CD14-positive monocyte (primary cell): ENCODE measurements at regions not wholly inside any gene's neighbourhood (a gene's known extent, or its start where the extent isn't known, plus 50 kb on each side); places are given as distances from the start of the nearest gene placed in this dataset.

Experiments
- DNase-seq, 3 donors: peaks; one replicate each; pipeline ENCODE4 v3.0.0-alpha.2; 2011 to 2022
- H2AFZ ChIP-seq: 2 replicates; pipeline ENCODE4 v1.6.0; 2012; ENCODE audit warnings: mild to moderate bottlenecking, low read depth, low read length, inconsistent platforms; ENCODE audit not compliant: insufficient read depth, poor library complexity, severe bottlenecking
- H3K27ac ChIP-seq, 2 donors: 1 replicate in 1 of 2; 2 replicates in 1 of 2; pipeline ENCODE4 v1.5.1; 2012 to 2013; ENCODE audit warnings: low read length in 2 of 2, control low read depth in 1 of 2, inconsistent platforms in 1 of 2, low read depth in 1 of 2, mild to moderate bottlenecking in 1 of 2
- H3K27me3 ChIP-seq, 2 donors: one replicate each; pipeline versions ENCODE4 v1.6.0 to v1.6.1; 2011 to 2013; ENCODE audit warnings: low read length in 2 of 2; ENCODE audit not compliant: control insufficient read depth in 2 of 2, insufficient read depth in 2 of 2
- H3K36me3 ChIP-seq, 2 donors: replicated peaks in 1 of 2; 1 replicate in 1 of 2; 2 replicates in 1 of 2; pipeline versions ENCODE4 v1.5.1 to v1.6.1; 2012 to 2013; ENCODE audit warnings: low read length in 2 of 2, control low read depth in 1 of 2, inconsistent platforms in 1 of 2, mild to moderate bottlenecking in 1 of 2; ENCODE audit not compliant: insufficient read depth in 2 of 2, control insufficient read depth in 1 of 2
- H3K4me1 ChIP-seq, 2 donors: 1 replicate in 1 of 2; 2 replicates in 1 of 2; pipeline versions ENCODE4 v1.5.1 to v1.6.1; 2012 to 2013; ENCODE audit warnings: low read length in 2 of 2, control low read depth in 1 of 2, inconsistent platforms in 1 of 2, mild to moderate bottlenecking in 1 of 2, moderate library complexity in 1 of 2; ENCODE audit not compliant: insufficient read depth in 2 of 2, control insufficient read depth in 1 of 2
- H3K4me2 ChIP-seq: replicated peaks from 2 replicates; pipeline ENCODE3; 2012; ENCODE audit warnings: low read length, moderate library complexity, mild to moderate bottlenecking; ENCODE audit not compliant: poor library complexity, severe bottlenecking; ENCODE audit errors: extremely low read depth
- H3K4me3 ChIP-seq, 3 experiments: fragments of 200-600 bp in 1 of 3; sonication (generic) in 1 of 3; replicated peaks in 1 of 3; 1 replicate in 2 of 3; 2 replicates in 1 of 3; pipeline ENCODE4 v1.5.1; 2011 to 2013; ENCODE audit warnings: low read length in 3 of 3, mild to moderate bottlenecking in 3 of 3, control low read depth in 2 of 3, low read depth in 2 of 3, inconsistent platforms in 1 of 3, moderate library complexity in 1 of 3
- H3K79me2 ChIP-seq: 2 replicates; pipeline ENCODE4 v1.6.0; 2012; ENCODE audit warnings: mild to moderate bottlenecking, control low read depth, inconsistent platforms, low read length, moderate library complexity; ENCODE audit not compliant: insufficient read depth
- H3K9ac ChIP-seq: 2 replicates; pipeline ENCODE4 v1.6.0; 2017; ENCODE audit warnings: low read length, mild to moderate bottlenecking; ENCODE audit not compliant: insufficient read depth, poor library complexity, severe bottlenecking
- H3K9me3 ChIP-seq, 2 donors: replicated peaks in 1 of 2; 1 replicate in 1 of 2; 2 replicates in 1 of 2; pipeline versions ENCODE4 v1.5.1 to v1.6.1; 2012 to 2013; ENCODE audit warnings: low read length in 2 of 2, control low read depth in 1 of 2; ENCODE audit not compliant: control insufficient read depth in 1 of 2, insufficient read depth in 1 of 2
- H4K20me1 ChIP-seq: 2 replicates; pipeline ENCODE4 v1.6.0; 2012; ENCODE audit warnings: mild to moderate bottlenecking, low read length, control low read depth, moderate library complexity; ENCODE audit not compliant: insufficient read depth
- H3K27ac Mint-ChIP-seq, 7 donors: one replicate each; pipeline ENCODE4 v1.8.0; 2020; ENCODE audit warnings: mild to moderate bottlenecking in 7 of 7, mixed read lengths in 7 of 7, moderate library complexity in 6 of 7, inconsistent platforms in 2 of 7
- H3K27me3 Mint-ChIP-seq, 3 donors: one replicate each; pipeline ENCODE4 v1.8.0; 2021 to 2022; ENCODE audit warnings: low read depth in 3 of 3, mild to moderate bottlenecking in 3 of 3, mixed read lengths in 3 of 3, moderate library complexity in 3 of 3, inconsistent platforms in 1 of 3
- H3K36me3 Mint-ChIP-seq, 2 donors: one replicate each; pipeline ENCODE4 v1.8.0; 2020; ENCODE audit warnings: mixed read lengths in 2 of 2, inconsistent platforms in 1 of 2, mild to moderate bottlenecking in 1 of 2
- H3K4me1 Mint-ChIP-seq: one replicate; pipeline ENCODE4 v1.8.0; 2020; ENCODE audit warnings: mild to moderate bottlenecking, mixed read lengths
- H3K4me3 Mint-ChIP-seq, 2 donors: one replicate each; pipeline ENCODE4 v1.8.0; 2020; ENCODE audit warnings: mild to moderate bottlenecking in 2 of 2, mixed read lengths in 2 of 2, moderate library complexity in 1 of 2
- H3K9me3 Mint-ChIP-seq, 7 donors: one replicate each; pipeline ENCODE4 v1.8.0; 2020 to 2022; ENCODE audit warnings: mixed read lengths in 7 of 7, mild to moderate bottlenecking in 6 of 7, moderate library complexity in 6 of 7, inconsistent platforms in 2 of 7
- WGBS: methylation state at CpG from one replicate; pipeline ENCODE4 v1.1.5; 2013; ENCODE audit warnings: missing lambda C conversion rate; ENCODE audit not compliant: insufficient coverage; 5-methylcytosine and 5-hydroxymethylcytosine counted together
- intact Hi-C, 2 donors: fragments of 100-400 bp; cut with micrococcal nuclease; formaldehyde crosslinking; loops; one replicate each; pipeline versions ENCODE4 v1.15.0 to v1.15.1; 2023
- TF ChIP-seq, protein P1 (sequence below): fragments of 200-600 bp; IDR thresholded peaks from one replicate; pipeline ENCODE4 v1.8.0; 2022; ENCODE audit warnings: antibody characterized with exemption, mild to moderate bottlenecking

DNA sequence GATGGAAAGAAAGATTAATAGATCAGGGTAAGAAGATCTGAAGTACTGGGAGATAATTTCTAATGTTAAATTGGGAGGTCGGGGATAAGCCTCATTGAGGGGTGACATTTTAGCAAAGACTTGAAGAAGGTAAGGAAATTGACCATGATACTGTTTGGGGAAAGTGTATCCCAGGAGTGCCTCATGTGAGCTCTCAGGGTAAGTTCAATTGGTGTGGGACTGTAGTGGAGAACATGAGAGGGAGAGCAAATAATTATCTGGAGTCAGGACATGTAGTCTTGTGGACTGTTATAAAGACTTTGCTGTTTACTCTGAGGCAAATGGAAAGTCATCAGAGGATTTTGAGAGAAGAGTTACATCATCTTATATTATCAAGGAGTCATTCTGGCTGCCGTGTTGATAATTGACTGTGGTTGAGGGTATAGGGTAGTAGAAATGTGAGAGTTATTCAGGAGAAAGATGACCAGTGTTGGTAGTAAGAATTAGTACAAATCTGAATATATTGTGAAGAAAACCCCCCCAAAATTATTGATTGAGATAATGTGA, 624.4 kb downstream of the ADCYAP1 start:
- Histone ChIP-seq H3K36me3 (no peaks in the 10 kb centered on the region), H4K20me1 (no peaks in the 10 kb centered on the region), H3K79me2 (no peaks in the 10 kb centered on the region), H3K9ac (no peak overlapping the region), H3K27me3 (no peaks in the 10 kb centered on the region), H3K9me3 (no peaks in the 10 kb centered on the region), H3K4me2 (no peak overlapping the region), H3K27ac (no peak overlapping the region), H3K4me3 (no peak overlapping the region), H3K4me1 (no peaks in the 10 kb centered on the region), H2AFZ (no peak overlapping the region)
- no peak for DNase-seq
- intact Hi-C loops = no loop called here
- no peaks in the 10 kb centered on the region for H3K36me3 Mint-ChIP-seq
- no peak overlapping the region for H3K27ac Mint-ChIP-seq
- H3K9me3 Mint-ChIP-seq = no peaks in the 10 kb centered on the region
- TF ChIP-seq, protein P1, sequence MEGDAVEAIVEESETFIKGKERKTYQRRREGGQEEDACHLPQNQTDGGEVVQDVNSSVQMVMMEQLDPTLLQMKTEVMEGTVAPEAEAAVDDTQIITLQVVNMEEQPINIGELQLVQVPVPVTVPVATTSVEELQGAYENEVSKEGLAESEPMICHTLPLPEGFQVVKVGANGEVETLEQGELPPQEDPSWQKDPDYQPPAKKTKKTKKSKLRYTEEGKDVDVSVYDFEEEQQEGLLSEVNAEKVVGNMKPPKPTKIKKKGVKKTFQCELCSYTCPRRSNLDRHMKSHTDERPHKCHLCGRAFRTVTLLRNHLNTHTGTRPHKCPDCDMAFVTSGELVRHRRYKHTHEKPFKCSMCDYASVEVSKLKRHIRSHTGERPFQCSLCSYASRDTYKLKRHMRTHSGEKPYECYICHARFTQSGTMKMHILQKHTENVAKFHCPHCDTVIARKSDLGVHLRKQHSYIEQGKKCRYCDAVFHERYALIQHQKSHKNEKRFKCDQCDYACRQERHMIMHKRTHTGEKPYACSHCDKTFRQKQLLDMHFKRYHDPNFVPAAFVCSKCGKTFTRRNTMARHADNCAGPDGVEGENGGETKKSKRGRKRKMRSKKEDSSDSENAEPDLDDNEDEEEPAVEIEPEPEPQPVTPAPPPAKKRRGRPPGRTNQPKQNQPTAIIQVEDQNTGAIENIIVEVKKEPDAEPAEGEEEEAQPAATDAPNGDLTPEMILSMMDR = no peak
- WGBS = 91% methylated on average over 1 of the region's 2 CpGs
- H3K4me1 Mint-ChIP-seq = no peaks in the 10 kb centered on the region
- H3K4me3 Mint-ChIP-seq = no peak overlapping the region
- no peaks in the 10 kb centered on the region for H3K27me3 Mint-ChIP-seq

- no peak overlapping the region for H3K9ac ChIP-seq
- no peaks in the 10 kb centered on the region for H3K27me3 Mint-ChIP-seq
- no peak overlapping the region for H3K27ac ChIP-seq
- TF ChIP-seq, protein P1 = no peak
- no peaks in the 10 kb centered on the region for H3K79me2 ChIP-seq
- H3K4me2 ChIP-seq = no peak overlapping the region
- no peak overlapping the region for H3K27ac Mint-ChIP-seq
- no peak for DNase-seq
- H3K9me3 ChIP-seq = no peaks in the 10 kb centered on the region
- H4K20me1 ChIP-seq = no peaks in the 10 kb centered on the region
- no peak overlapping the region for H3K4me3 Mint-ChIP-seq
- H3K36me3 ChIP-seq = no peaks in the 10 kb centered on the region
- no peaks in the 10 kb centered on the region for H3K4me1 Mint-ChIP-seq
- H3K9me3 Mint-ChIP-seq = no peaks in the 10 kb centered on the region
- no peaks in the 10 kb centered on the region for H3K36me3 Mint-ChIP-seq
- H2AFZ ChIP-seq = no peak overlapping the region
- intact Hi-C loops = no loop called here
- H3K4me3 ChIP-seq = no peak overlapping the region
- H3K4me1 ChIP-seq = no peaks in the 10 kb centered on the region
- H3K27me3 ChIP-seq = no peaks in the 10 kb centered on the region
These were observed 626.0 kb downstream of the ADCYAP1 start for GRCh38 chr18:1530650-1531049.
